ENCODE measurements at regions not wholly inside any gene's neighbourhood (a gene's known extent, or its start where the extent isn't known, plus 50 kb on each side); places are given as distances from the start of the nearest gene placed in this dataset.

- Histone ChIP-seq H3K9me2 (ENCODE audit: insufficient read depth) (peaks cover 4% of the 10 kb centered on the region), H3K27ac (ENCODE audit: low read depth) (no peak overlapping the region), H3K27me3 (ENCODE audit: insufficient read depth) (no peaks in the 10 kb centered on the region), H3K4me3 (no peak overlapping the region), H3K4me2 (no peak overlapping the region), H3K36me3 (ENCODE audit: insufficient read depth) (peaks cover 4% of the 10 kb centered on the region; the same call in 1 of the 2 replicates), H4K20me1 (replicated peaks; ENCODE audit: insufficient read depth) (no peaks in the 10 kb centered on the region), H3K4me1 (ENCODE audit: insufficient read depth) (no peaks in the 10 kb centered on the region), H3F3A (replicated peaks; ENCODE audit: low read depth) (no peaks in the 10 kb centered on the region), H3K79me2 (replicated peaks; ENCODE audit: insufficient read depth) (no peaks in the 10 kb centered on the region), H2AFZ (no peak overlapping the region)
- no peak for ATAC-seq
- H3K36me3 Mint-ChIP-seq (ENCODE audit: low read depth): peaks cover 3% of the 10 kb centered on the region; the same call in 2 of the 3 replicates
- peaks cover 8% of the 10 kb centered on the region for H3K4me1 Mint-ChIP-seq
- H3K27me3 Mint-ChIP-seq (ENCODE audit: insufficient read depth, low read depth, poor library complexity): no peaks in the 10 kb centered on the region
- no peak overlapping the region for H3K27ac Mint-ChIP-seq
- no peak overlapping the region for H3K4me3 Mint-ChIP-seq
- TF ChIP-seq JUNB (IDR thresholded peaks at IDR 0.05; ENCODE audit: unreplicated experiment): no peak
- H3K9me3 Mint-ChIP-seq: peaks cover 5% of the 10 kb centered on the region
- no peak for DNase-seq (ENCODE audit: low spot score)
These were observed 229.9 kb upstream of the BOD1L1 start for GRCh38 chr4:13857397-13857796.

- no peak for DNase-seq (ENCODE audit: low spot score)
- Mint-ChIP-seq H3K4me3 (no peak overlapping the region), H3K9me3 (peaks cover 9% of the 10 kb centered on the region), H3K4me1 (peaks cover 8% of the 10 kb centered on the region), H3K27ac (no peak overlapping the region), H3K27me3 (ENCODE audit: insufficient read depth, low read depth, poor library complexity) (no peaks in the 10 kb centered on the region), H3K36me3 (ENCODE audit: low read depth) (peaks cover 7% of the 10 kb centered on the region; the same call in 2 of the 3 replicates)
- no peak overlapping the region for H3K4me2 ChIP-seq
- ATAC-seq: no peak
- H2AFZ ChIP-seq: no peak overlapping the region
- no peaks in the 10 kb centered on the region for H3K79me2 ChIP-seq (replicated peaks; ENCODE audit: insufficient read depth)
- no peaks in the 10 kb centered on the region for H3K27me3 ChIP-seq (ENCODE audit: insufficient read depth)
- H3F3A ChIP-seq (replicated peaks; ENCODE audit: low read depth): no peaks in the 10 kb centered on the region
- no peak overlapping the region for H3K27ac ChIP-seq (ENCODE audit: low read depth)
- H3K9me2 ChIP-seq (ENCODE audit: insufficient read depth): peaks cover 4% of the 10 kb centered on the region
- H4K20me1 ChIP-seq (replicated peaks; ENCODE audit: insufficient read depth): no peaks in the 10 kb centered on the region
- peaks cover 4% of the 10 kb centered on the region; the same call in 1 of the 2 replicates for H3K36me3 ChIP-seq (ENCODE audit: insufficient read depth)
- H3K4me1 ChIP-seq (ENCODE audit: insufficient read depth): no peaks in the 10 kb centered on the region
- H3K4me3 ChIP-seq: no peak overlapping the region
- TF ChIP-seq CREB1 (CRISPR knock-in tag; IDR thresholded peaks at IDR 0.05; ENCODE audit: low read depth) (no peak), NANOG (IDR thresholded peaks at IDR 0.05; ENCODE audit: borderline replicate concordance) (no peak), REST (IDR thresholded peaks at IDR 0.05; ENCODE audit: unreplicated experiment) (no peak), JUNB (IDR thresholded peaks at IDR 0.05; ENCODE audit: unreplicated experiment) (no peak), STAT1 (IDR thresholded peaks at IDR 0.05; ENCODE audit: unreplicated experiment) (no peak), EZH2phosphoT487 (IDR thresholded peaks at IDR 0.05; ENCODE audit: unreplicated experiment) (no peak), ZNF331 (CRISPR knock-in tag; IDR thresholded peaks at IDR 0.05; ENCODE audit: low read depth) (no peak), EZH2 (IDR thresholded peaks at IDR 0.05; ENCODE audit: low read depth, unreplicated experiment) (no peak), CTCF (conservative IDR thresholded peaks at IDR 0.05; ENCODE audit: low read depth in 2 of 2) (no peak), ZNF114 (CRISPR knock-in tag; IDR thresholded peaks at IDR 0.05) (no peak), ZNF462 (CRISPR knock-in tag; IDR thresholded peaks at IDR 0.05) (no peak), POLR2AphosphoS5 (IDR thresholded peaks at IDR 0.05; ENCODE audit: low read depth) (no peak)
These were observed 230.3 kb upstream of the BOD1L1 start for GRCh38 chr4:13857800-13858199.

Measured in GM23338 (cell line).